ENCODE measurements at regions not wholly inside any gene's neighbourhood (a gene's known extent, or its start where the extent isn't known, plus 50 kb on each side); places are given as distances from the start of the nearest gene placed in this dataset.

- TF ChIP-seq FOXM1 (IDR thresholded peaks at IDR 0.05; ENCODE audit: low read depth, low read length) (no peak), HCFC1 (IDR thresholded peaks at IDR 0.05; ENCODE audit: low read length) (no peak), MLLT1 (IDR thresholded peaks at IDR 0.05) (no peak), TAF1 (IDR thresholded peaks at IDR 0.05; ENCODE audit: borderline replicate concordance, low read depth, low read length) (no peak), REST (IDR thresholded peaks at IDR 0.05; ENCODE audit: low read depth, low read length) (no peak), RUNX3 (IDR thresholded peaks at IDR 0.05; ENCODE audit: low read length) (no peak), RB1 (IDR thresholded peaks at IDR 0.05; ENCODE audit: borderline replicate concordance) (no peak), ZNF687 (IDR thresholded peaks at IDR 0.05) (no peak), ZNF24 (IDR thresholded peaks at IDR 0.05) (no peak), SMAD1 (IDR thresholded peaks at IDR 0.05; ENCODE audit: low read depth, partially characterized antibody) (no peak), PAX8 (IDR thresholded peaks at IDR 0.05) (no peak)
- TF ChIP-seq, protein P1, sequence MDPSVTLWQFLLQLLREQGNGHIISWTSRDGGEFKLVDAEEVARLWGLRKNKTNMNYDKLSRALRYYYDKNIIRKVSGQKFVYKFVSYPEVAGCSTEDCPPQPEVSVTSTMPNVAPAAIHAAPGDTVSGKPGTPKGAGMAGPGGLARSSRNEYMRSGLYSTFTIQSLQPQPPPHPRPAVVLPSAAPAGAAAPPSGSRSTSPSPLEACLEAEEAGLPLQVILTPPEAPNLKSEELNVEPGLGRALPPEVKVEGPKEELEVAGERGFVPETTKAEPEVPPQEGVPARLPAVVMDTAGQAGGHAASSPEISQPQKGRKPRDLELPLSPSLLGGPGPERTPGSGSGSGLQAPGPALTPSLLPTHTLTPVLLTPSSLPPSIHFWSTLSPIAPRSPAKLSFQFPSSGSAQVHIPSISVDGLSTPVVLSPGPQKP (IDR thresholded peaks at IDR 0.05; ENCODE audit: low read depth, low read length) = no peak
- no peaks in the 10 kb centered on the region for H3K27me3 ChIP-seq (replicated peaks in 1 of 2; ENCODE audit: control insufficient read depth in 2 of 2, insufficient read depth in 2 of 2, low read length in 1 of 2)
- DNase-seq (ENCODE audit: low read depth, low spot score) = no peak
- POLR2A ChIA-PET = no interaction called here
- CTCF ChIA-PET = no interaction called here
- WGBS (ENCODE audit: insufficient coverage, insufficient replicate concordance, low lambda C conversion rate, missing lambda C conversion rate) = 2% methylated on average over 2 of the region's 2 CpGs
- no peaks in the 10 kb centered on the region for H3K79me2 ChIP-seq (ENCODE audit: control insufficient read depth, insufficient read depth, low read length)
- no peak overlapping the region for H3K27ac ChIP-seq (ENCODE audit: control insufficient read depth, insufficient read depth)
- intact Hi-C loops (cut with micrococcal nuclease; ENCODE audit: unreplicated experiment) = no loop called here
- H3K4me2 ChIP-seq (ENCODE audit: control insufficient read depth, insufficient read depth) = no peak overlapping the region
- RAD21 ChIA-PET (ENCODE audit: unreplicated experiment) = no interaction called here
- no peak overlapping the region for H3K9ac ChIP-seq (ENCODE audit: control insufficient read depth, insufficient read depth, low read length)
- ATAC-seq = no peak
- SMC1A ChIA-PET (ENCODE audit: uncharacterized antibody, unreplicated experiment) = no interaction called here
- in situ Hi-C loops (cut with MboI) = no loop called here
- no peaks in the 10 kb centered on the region for H3K9me3 ChIP-seq (replicated peaks; ENCODE audit: control insufficient read depth, insufficient read depth, low read length)
- no peak overlapping the region for H3K4me3 ChIP-seq
- no peak overlapping the region for H2AFZ ChIP-seq (ENCODE audit: control insufficient read depth, low read depth, low read length)
- no TSS peak for BruUV-seq (replicated peaks)
- H3K4me1 ChIP-seq (ENCODE audit: control insufficient read depth, insufficient read depth, low read length) = no peaks in the 10 kb centered on the region
- no peak for FAIRE-seq
- no peaks in the 10 kb centered on the region for H4K20me1 ChIP-seq (ENCODE audit: control insufficient read depth, insufficient read depth)
- H3K36me3 ChIP-seq (ENCODE audit: control insufficient read depth in 2 of 2, insufficient read depth in 2 of 2, low read length in 1 of 2) = no peaks in the 10 kb centered on the region
Measured at GRCh38 chr15:31609906-31610305, 283.3 kb downstream of the KLF13 start.

All from GM12878 (cell line).